Ovary (tissue), 7 donors: ENCODE measurements at regions not wholly inside any gene's neighbourhood (a gene's known extent, or its start where the extent isn't known, plus 50 kb on each side); places are given as distances from the start of the nearest gene placed in this dataset.

Experiments
- DNase-seq, 5 donors: peaks; one replicate each; pipeline ENCODE4 v3.0.0-alpha.2; 2019 to 2020
- H3K27ac ChIP-seq, 2 donors: fragments of 200-600 bp; one replicate each; pipeline versions ENCODE4 v1.5.1 to v1.8.0; 2019 to 2022
- H3K27me3 ChIP-seq: fragments of 200-600 bp; one replicate; pipeline ENCODE4 v1.8.0; 2022
- H3K36me3 ChIP-seq: fragments of 200-600 bp; sonication (generic); one replicate; pipeline ENCODE4 v1.5.1; 2019
- H3K4me1 ChIP-seq: one replicate; pipeline ENCODE4 v1.8.1; 2013; ENCODE audit warnings: mild to moderate bottlenecking, moderate library complexity; ENCODE audit not compliant: insufficient read depth
- H3K4me3 ChIP-seq: fragments of 200-600 bp; sonication (generic); one replicate; pipeline ENCODE4 v1.5.1; 2017
- H3K9me3 ChIP-seq, 2 donors: fragments of 200-600 bp in 1 of 2; sonication (generic) in 1 of 2; one replicate each; pipeline versions ENCODE4 v1.5.1 to v1.8.1; 2013 to 2019; ENCODE audit warnings: mild to moderate bottlenecking in 1 of 2, moderate library complexity in 1 of 2
- CTCF ChIP-seq, 3 donors: fragments of 450-650 bp in 2 of 3; fragments of 200-600 bp in 1 of 3; IDR thresholded peaks; one replicate each; pipeline versions ENCODE4 v1.5.1 to v1.8.0; 2016 to 2022; ENCODE audit warnings: antibody characterized with exemption in 3 of 3, mild to moderate bottlenecking in 1 of 3
- EP300 ChIP-seq: sonication (generic); formaldehyde crosslinking; IDR thresholded peaks from one replicate; pipeline ENCODE4 v1.6.1; 2017; ENCODE audit warnings: antibody characterized with exemption
- POLR2A ChIP-seq: fragments of 450-650 bp; IDR thresholded peaks from one replicate; pipeline ENCODE4 v1.6.1; 2017; ENCODE audit warnings: antibody characterized with exemption, mild to moderate bottlenecking, moderate library complexity
- WGBS, 3 donors: extraction: QIAGEN DNeasy Blood & Tissue Kit in 1 of 3; methylation state at CpG; one replicate each; pipeline versions ENCODE4 v1.1.5 to v1.1.7; 2013 to 2017; 5-methylcytosine and 5-hydroxymethylcytosine counted together
- intact Hi-C, 4 donors: fragments of 100-400 bp; cut with DNase I; formaldehyde crosslinking; loops; one replicate each; pipeline versions ENCODE4 v1.11.0 to v1.15.1; 2022 to 2023
- donor health status: DM: no; HTN: no; CAD: no; lungs with moderate emphysema.
- donor health status: DM: no; HTN: no; CAD: no.
- donor health status: Bipolar disorder and iron deficiency.
- donor health status: DM: no; HTN: no; CAD: no.
- donor health status: DM: yes; HTN: yes; CAD: no.

GRCh38 chr4:12791536-12791935 is 692.6 kb downstream of the RAB28 start:
- intact Hi-C loops = no loop called here
- no peak for DNase-seq

GRCh38 chr4:12787261-12787660 is 696.9 kb downstream of the RAB28 start:
- Histone ChIP-seq H3K4me1 (no peaks in the 10 kb centered on the region), H3K9me3 (no peaks in the 10 kb centered on the region), H3K27me3 (no peaks in the 10 kb centered on the region), H3K27ac (no peak overlapping the region), H3K36me3 (no peaks in the 10 kb centered on the region), H3K4me3 (no peak overlapping the region)
- intact Hi-C loops = no loop called here
- no peak for TF ChIP-seq POLR2A
- TF ChIP-seq CTCF (IDR thresholded peaks at IDR 0.05) = no peak
- TF ChIP-seq EP300 = no peak
- 47 to 69% (median 64%) methylated on average over 1 of the region's 1 CpG for WGBS, 3 donors
- DNase-seq = no peak

More at GRCh38 chr4:12791536-12791935, 692.6 kb downstream of the RAB28 start:
- H3K27me3 ChIP-seq = no peaks in the 10 kb centered on the region
- no peaks in the 10 kb centered on the region for H3K4me1 ChIP-seq
- H3K4me3 ChIP-seq = no peak overlapping the region
- TF ChIP-seq CTCF (IDR thresholded peaks at IDR 0.05) (no peak), POLR2A (no peak), EP300 (no peak)
- no peaks in the 10 kb centered on the region for H3K9me3 ChIP-seq
- 35 to 46% (median 44%) methylated on average over 4 of the region's 4 CpGs for WGBS, 3 donors
- no peak overlapping the region for H3K27ac ChIP-seq
- no peaks in the 10 kb centered on the region for H3K36me3 ChIP-seq

- Histone ChIP-seq H3K9me3 (no peaks in the 10 kb centered on the region), H3K27me3 (no peaks in the 10 kb centered on the region), H3K4me3 (no peak overlapping the region), H3K4me1 (no peaks in the 10 kb centered on the region), H3K27ac (no peak overlapping the region), H3K36me3 (no peaks in the 10 kb centered on the region)
- DNase-seq = no peak
- TF ChIP-seq CTCF (IDR thresholded peaks at IDR 0.05) = no peak
- no peak for TF ChIP-seq POLR2A
- TF ChIP-seq EP300 = no peak
- intact Hi-C loops = no loop called here
- WGBS, 3 donors = 68 to 81% (median 69%) methylated on average over 4 of the region's 4 CpGs
Measured at GRCh38 chr4:12778706-12779105, 705.4 kb downstream of the RAB28 start.

- no peak for DNase-seq
- Histone ChIP-seq H3K27me3 (no peaks in the 10 kb centered on the region), H3K9me3 (no peaks in the 10 kb centered on the region), H3K4me1 (no peaks in the 10 kb centered on the region), H3K27ac (no peak overlapping the region), H3K36me3 (no peaks in the 10 kb centered on the region), H3K4me3 (no peak overlapping the region)
- WGBS, 3 donors = 85 to 86% (median 86%) methylated on average over 5 of the region's 5 CpGs
- intact Hi-C loops = no loop called here
- TF ChIP-seq EP300 (no peak), POLR2A (no peak), CTCF (IDR thresholded peaks at IDR 0.05) (no peak)
Measured at GRCh38 chr4:12778191-12778590, 705.9 kb downstream of the RAB28 start.

GRCh38 chr4:12770351-12770750 is 713.8 kb downstream of the RAB28 start:
- Histone ChIP-seq H3K4me3 (no peak overlapping the region), H3K36me3 (no peaks in the 10 kb centered on the region), H3K9me3 (no peaks in the 10 kb centered on the region), H3K4me1 (no peaks in the 10 kb centered on the region), H3K27ac (no peak overlapping the region), H3K27me3 (no peaks in the 10 kb centered on the region)
- no peak for DNase-seq
- 5 to 20% (median 5%) methylated on average over 2 of the region's 2 CpGs for WGBS, 3 donors
- intact Hi-C loops = no loop called here
- TF ChIP-seq CTCF (IDR thresholded peaks at IDR 0.05) = no peak
- TF ChIP-seq EP300 = no peak
- TF ChIP-seq POLR2A = no peak
